ENCODE measurements at regions not wholly inside any gene's neighbourhood (a gene's known extent, or its start where the extent isn't known, plus 50 kb on each side); places are given as distances from the start of the nearest gene placed in this dataset.

DNA sequence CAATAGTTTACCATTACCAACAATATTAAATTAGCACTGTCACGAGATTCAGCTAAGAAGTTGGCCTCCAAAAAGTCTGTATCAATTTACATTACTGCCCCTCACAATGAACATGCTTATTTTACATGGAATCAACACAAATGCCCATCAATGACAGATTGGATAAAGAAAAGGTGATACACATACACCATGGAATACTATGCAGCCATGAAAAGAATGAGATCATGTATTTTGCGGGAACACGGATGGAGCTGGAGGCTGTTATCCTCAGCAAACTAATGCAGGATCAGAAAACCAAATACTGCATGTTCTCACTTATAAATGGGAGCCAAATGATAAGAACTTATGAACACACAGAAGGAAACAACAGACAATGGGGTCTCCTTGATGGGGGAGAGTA lies 211.8 kb upstream of the RREB1 start:
- H3K79me2 ChIP-seq (ENCODE audit: low read depth) = no peaks in the 10 kb centered on the region
- H3K4me1 ChIP-seq = peaks cover under 1% of the 10 kb centered on the region
- no peak overlapping the region for H3K4me2 ChIP-seq
- H3K9me3 ChIP-seq (ENCODE audit: low read depth) = peaks cover 7% of the 10 kb centered on the region
- no peaks in the 10 kb centered on the region for H3K36me3 ChIP-seq
- no peak overlapping the region for H3K9ac ChIP-seq
- no peaks in the 10 kb centered on the region for H4K20me1 ChIP-seq (ENCODE audit: low read depth)
- no peaks in the 10 kb centered on the region for H3K9me3 Mint-ChIP-seq
- H3K27me3 Mint-ChIP-seq (ENCODE audit: insufficient read depth, low read depth) = peaks cover 10% of the 10 kb centered on the region
- H3K4me3 Mint-ChIP-seq = no peak overlapping the region
- H3K27ac Mint-ChIP-seq = no peak overlapping the region
- TF ChIP-seq EZH2phosphoT487 (IDR thresholded peaks at IDR 0.05) (no peak), EZH2 (IDR thresholded peaks at IDR 0.05) (no peak), CTCF (IDR thresholded peaks at IDR 0.05) (no peak)
- no peak overlapping the region for H3K4me3 ChIP-seq
- DNase-seq (ENCODE audit: low spot score) = no peak
- no peak overlapping the region for H2AFZ ChIP-seq (replicated peaks)
- H3K36me3 Mint-ChIP-seq = no peaks in the 10 kb centered on the region
- H3K27ac ChIP-seq = no peak overlapping the region
- H3K27me3 ChIP-seq = no peaks in the 10 kb centered on the region
- H3F3A ChIP-seq (ENCODE audit: low read depth) = no peaks in the 10 kb centered on the region
- peaks cover under 1% of the 10 kb centered on the region for H3K4me1 Mint-ChIP-seq

DNA sequence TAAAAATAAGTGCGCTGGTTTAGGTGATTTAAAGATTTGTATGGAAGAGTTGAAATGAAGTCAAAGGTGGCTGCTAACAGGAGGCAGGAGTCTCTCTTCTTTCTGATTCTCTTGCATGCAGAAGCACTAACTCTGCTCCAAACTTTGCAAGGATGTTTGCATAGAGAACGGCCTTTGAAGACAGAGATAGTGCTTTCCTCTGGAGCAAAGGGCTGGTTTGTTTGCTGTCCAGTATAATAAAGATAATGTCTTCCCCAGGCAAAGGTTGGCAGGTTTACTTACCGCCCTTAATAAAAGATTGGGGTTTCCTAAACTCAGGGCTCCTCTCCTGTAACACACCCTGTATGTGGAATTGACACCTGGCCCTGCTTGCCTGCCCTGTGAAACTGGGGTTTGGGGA lies 210.6 kb upstream of the RREB1 start:
- Histone ChIP-seq H3K27me3 (no peaks in the 10 kb centered on the region), H4K20me1 (ENCODE audit: low read depth) (no peaks in the 10 kb centered on the region), H3K9me3 (ENCODE audit: low read depth) (peaks cover 7% of the 10 kb centered on the region), H3K4me1 (no peaks in the 10 kb centered on the region), H3K4me3 (no peak overlapping the region), H3K79me2 (ENCODE audit: low read depth) (no peaks in the 10 kb centered on the region), H3F3A (ENCODE audit: low read depth) (no peaks in the 10 kb centered on the region), H3K9ac (no peak overlapping the region), H3K27ac (no peak overlapping the region), H3K36me3 (no peaks in the 10 kb centered on the region), H2AFZ (replicated peaks) (no peak overlapping the region), H3K4me2 (no peak overlapping the region)
- no peak for TF ChIP-seq EZH2 (IDR thresholded peaks at IDR 0.05)
- TF ChIP-seq CTCF (IDR thresholded peaks at IDR 0.05) = no peak
- TF ChIP-seq EZH2phosphoT487 (IDR thresholded peaks at IDR 0.05) = no peak
- Mint-ChIP-seq H3K9me3 (no peaks in the 10 kb centered on the region), H3K4me3 (no peak overlapping the region), H3K36me3 (no peaks in the 10 kb centered on the region), H3K27me3 (ENCODE audit: insufficient read depth, low read depth) (peaks cover 10% of the 10 kb centered on the region), H3K4me1 (peaks cover 3% of the 10 kb centered on the region), H3K27ac (no peak overlapping the region)
- no peak for DNase-seq (ENCODE audit: low spot score)

- Mint-ChIP-seq H3K27me3 (ENCODE audit: insufficient read depth, low read depth) (peaks cover 6% of the 10 kb centered on the region), H3K9me3 (no peaks in the 10 kb centered on the region), H3K27ac (no peak overlapping the region), H3K4me1 (peaks cover 3% of the 10 kb centered on the region), H3K4me3 (no peak overlapping the region), H3K36me3 (no peaks in the 10 kb centered on the region)
- Histone ChIP-seq H3K27ac (no peak overlapping the region), H3K36me3 (no peaks in the 10 kb centered on the region), H3K4me1 (no peaks in the 10 kb centered on the region), H3F3A (ENCODE audit: low read depth) (no peaks in the 10 kb centered on the region), H4K20me1 (ENCODE audit: low read depth) (no peaks in the 10 kb centered on the region), H3K4me3 (no peak overlapping the region), H3K27me3 (no peaks in the 10 kb centered on the region), H3K4me2 (no peak overlapping the region), H3K79me2 (ENCODE audit: low read depth) (no peaks in the 10 kb centered on the region), H2AFZ (replicated peaks) (no peak overlapping the region), H3K9ac (no peak overlapping the region), H3K9me3 (ENCODE audit: low read depth) (peaks cover 7% of the 10 kb centered on the region)
- TF ChIP-seq CTCF (IDR thresholded peaks at IDR 0.05) (no peak), EZH2 (IDR thresholded peaks at IDR 0.05) (no peak), EZH2phosphoT487 (IDR thresholded peaks at IDR 0.05) (no peak)
- no peak for DNase-seq (ENCODE audit: low spot score)
These were observed 207.1 kb upstream of the RREB1 start for GRCh38 chr6:6900569-6901204.

Measured in neural progenitor cell (in vitro differentiated cells).